ENCODE measurements at regions not wholly inside any gene's neighbourhood (a gene's known extent, or its start where the extent isn't known, plus 50 kb on each side); places are given as distances from the start of the nearest gene placed in this dataset.
"Not testable (repeated sequence)": the region's sequence is repeated elsewhere in the genome, so short reads cannot be mapped to it uniquely, and the experiment has no call there.

DNA sequence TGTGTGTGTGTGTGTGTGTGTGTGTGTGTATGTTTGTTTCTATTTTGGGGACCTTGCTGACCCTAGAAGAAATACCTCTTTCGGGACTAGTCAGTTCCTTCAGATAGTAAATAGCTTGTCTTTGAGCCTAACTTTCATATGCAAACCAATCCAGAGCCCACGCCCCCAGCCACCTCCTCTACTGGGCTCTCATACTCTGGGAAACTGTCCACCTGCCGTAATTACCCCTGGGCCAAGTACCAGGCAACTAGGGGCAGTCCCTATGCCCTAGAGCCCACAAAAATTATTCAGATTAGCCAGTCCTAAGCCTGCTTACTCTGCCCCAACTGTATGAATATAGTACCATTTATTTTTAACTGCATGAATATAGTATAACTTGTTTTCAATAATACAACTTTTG, 970.4 kb downstream of the EPHA4 start:
- Mint-ChIP-seq H3K36me3 (ENCODE audit: insufficient read depth) (no peaks in the 10 kb centered on the region), H3K27me3 (no peaks in the 10 kb centered on the region), H3K27ac (no peak overlapping the region), H3K4me3 (ENCODE audit: low read depth) (no peak overlapping the region), H3K4me1 (ENCODE audit: low read depth) (no peaks in the 10 kb centered on the region), H3K9me3 (ENCODE audit: low read depth) (no peaks in the 10 kb centered on the region)
- TF ChIP-seq CTCF (IDR thresholded peaks at IDR 0.05; ENCODE audit: unreplicated experiment) = no peak
- DNase-seq (ENCODE audit: low spot score, unreplicated experiment) = no peak

DNA sequence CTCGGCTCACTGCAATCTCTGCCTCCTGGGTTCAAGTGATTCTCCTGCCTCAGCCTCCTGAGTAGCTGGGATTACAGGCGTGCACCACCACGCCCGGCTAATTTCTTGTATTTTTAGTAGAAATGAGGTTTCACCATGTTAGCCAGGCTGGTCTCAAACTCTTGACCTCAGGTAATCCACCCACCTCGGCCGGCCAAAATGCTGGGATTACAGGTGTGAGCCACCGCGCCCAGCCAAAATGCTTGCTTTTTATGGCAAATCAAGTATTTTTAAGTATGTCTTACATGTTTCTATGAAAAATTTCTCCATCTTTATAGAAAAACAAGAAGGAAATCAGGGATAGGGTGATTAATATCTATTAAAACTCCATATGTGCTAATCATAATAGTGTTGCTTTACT, 959.1 kb downstream of the EPHA4 start:
- not testable (repeated sequence) for DNase-seq (ENCODE audit: low spot score, unreplicated experiment); H3K4me1 Mint-ChIP-seq (ENCODE audit: low read depth); H3K36me3 Mint-ChIP-seq (ENCODE audit: insufficient read depth); H3K4me3 Mint-ChIP-seq (ENCODE audit: low read depth); H3K27me3 Mint-ChIP-seq; H3K27ac Mint-ChIP-seq; H3K9me3 Mint-ChIP-seq (ENCODE audit: low read depth)

GRCh38 chr2:220614064-220614463, 958.0 kb downstream of the EPHA4 start:
- Mint-ChIP-seq H3K36me3 (ENCODE audit: insufficient read depth) (no peaks in the 10 kb centered on the region), H3K27ac (no peak overlapping the region), H3K4me1 (ENCODE audit: low read depth) (peaks cover 16% of the 10 kb centered on the region), H3K27me3 (no peaks in the 10 kb centered on the region), H3K4me3 (ENCODE audit: low read depth) (no peak overlapping the region), H3K9me3 (ENCODE audit: low read depth) (no peaks in the 10 kb centered on the region)
- DNase-seq (ENCODE audit: low spot score, unreplicated experiment) = no peak
- no peak for TF ChIP-seq CTCF (IDR thresholded peaks at IDR 0.05; ENCODE audit: unreplicated experiment)

DNA sequence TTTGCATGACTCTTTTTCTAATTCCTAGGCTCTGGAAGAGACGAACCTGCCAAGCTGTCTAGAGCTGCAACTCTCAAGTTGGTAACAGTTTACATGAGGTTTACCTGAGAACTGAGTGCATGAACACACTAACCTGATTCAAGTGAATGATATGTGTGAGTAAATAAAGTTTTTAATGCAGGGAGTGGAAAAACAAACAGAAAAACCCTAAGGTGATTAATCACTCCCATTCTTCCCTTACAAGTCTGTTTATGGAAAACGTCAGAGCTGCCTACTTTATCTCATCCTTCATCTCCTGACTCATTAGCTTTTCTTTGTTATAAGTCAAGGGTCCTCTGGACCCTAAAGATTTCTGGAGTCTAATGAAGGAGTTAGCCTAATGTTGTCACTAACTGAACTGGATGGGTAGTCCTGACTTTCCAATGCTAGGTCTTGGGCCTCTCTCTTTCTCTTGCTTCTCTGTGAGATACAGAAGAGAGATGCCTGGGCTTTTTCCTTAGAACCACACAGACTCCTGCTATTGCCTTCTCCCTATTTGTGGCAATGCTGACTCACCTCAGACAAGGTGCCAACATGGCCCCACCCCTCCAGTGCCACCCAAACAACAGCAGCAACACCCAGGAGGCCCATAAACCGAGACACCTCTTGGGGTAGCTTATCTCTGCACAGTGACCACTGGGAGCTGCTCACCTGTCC, 952.4 kb downstream of the EPHA4 start:
- H3K36me3 Mint-ChIP-seq (ENCODE audit: insufficient read depth) = no peaks in the 10 kb centered on the region
- no peak overlapping the region for H3K4me3 Mint-ChIP-seq (ENCODE audit: low read depth)
- no peak for TF ChIP-seq CTCF (IDR thresholded peaks at IDR 0.05; ENCODE audit: unreplicated experiment)
- H3K9me3 Mint-ChIP-seq (ENCODE audit: low read depth) = peaks cover 3% of the 10 kb centered on the region
- H3K27me3 Mint-ChIP-seq = no peaks in the 10 kb centered on the region
- peaks cover 26% of the 10 kb centered on the region for H3K4me1 Mint-ChIP-seq (ENCODE audit: low read depth)
- H3K27ac Mint-ChIP-seq = peak overlapping the region; percentile 83
- no peak for DNase-seq (ENCODE audit: low spot score, unreplicated experiment)

DNA sequence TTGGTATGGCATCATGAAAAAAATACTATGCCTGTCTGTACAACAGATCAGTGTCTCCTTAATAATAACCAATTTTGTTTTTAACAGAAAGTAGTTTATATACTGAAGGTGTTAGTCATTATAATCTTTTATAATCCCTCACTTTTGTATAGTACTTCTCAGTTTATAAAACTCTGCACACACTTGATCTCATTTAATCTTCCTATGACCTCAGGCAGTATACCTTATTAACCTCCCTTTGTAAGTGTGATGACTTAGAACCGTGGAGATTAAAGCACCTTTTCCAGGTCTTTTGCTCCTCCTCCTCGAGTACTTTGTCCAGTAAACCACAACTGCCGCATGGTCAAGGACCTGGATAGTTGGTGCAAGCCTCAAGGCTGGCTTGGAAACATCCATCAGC, 945.5 kb downstream of the EPHA4 start:
- no peak for TF ChIP-seq CTCF (IDR thresholded peaks at IDR 0.05; ENCODE audit: unreplicated experiment)
- no peaks in the 10 kb centered on the region for H3K4me1 Mint-ChIP-seq (ENCODE audit: low read depth)
- H3K27me3 Mint-ChIP-seq = peaks cover 5% of the 10 kb centered on the region
- DNase-seq (ENCODE audit: low spot score, unreplicated experiment) = no peak
- no peak overlapping the region for H3K4me3 Mint-ChIP-seq (ENCODE audit: low read depth)
- no peak overlapping the region for H3K27ac Mint-ChIP-seq
- H3K9me3 Mint-ChIP-seq (ENCODE audit: low read depth) = no peaks in the 10 kb centered on the region
- no peaks in the 10 kb centered on the region for H3K36me3 Mint-ChIP-seq (ENCODE audit: insufficient read depth)

GRCh38 chr2:220628252-220628651, 943.9 kb downstream of the EPHA4 start:
- DNase-seq (ENCODE audit: low spot score, unreplicated experiment) = no peak
- no peak for TF ChIP-seq CTCF (IDR thresholded peaks at IDR 0.05; ENCODE audit: unreplicated experiment)
- Mint-ChIP-seq H3K4me1 (ENCODE audit: low read depth) (no peaks in the 10 kb centered on the region), H3K9me3 (ENCODE audit: low read depth) (no peaks in the 10 kb centered on the region), H3K36me3 (ENCODE audit: insufficient read depth) (no peaks in the 10 kb centered on the region), H3K4me3 (ENCODE audit: low read depth) (no peak overlapping the region), H3K27ac (no peak overlapping the region), H3K27me3 (peaks cover 5% of the 10 kb centered on the region)
